ENCODE measurements at regions not wholly inside any gene's neighbourhood (a gene's known extent, or its start where the extent isn't known, plus 50 kb on each side); places are given as distances from the start of the nearest gene placed in this dataset.

DNA sequence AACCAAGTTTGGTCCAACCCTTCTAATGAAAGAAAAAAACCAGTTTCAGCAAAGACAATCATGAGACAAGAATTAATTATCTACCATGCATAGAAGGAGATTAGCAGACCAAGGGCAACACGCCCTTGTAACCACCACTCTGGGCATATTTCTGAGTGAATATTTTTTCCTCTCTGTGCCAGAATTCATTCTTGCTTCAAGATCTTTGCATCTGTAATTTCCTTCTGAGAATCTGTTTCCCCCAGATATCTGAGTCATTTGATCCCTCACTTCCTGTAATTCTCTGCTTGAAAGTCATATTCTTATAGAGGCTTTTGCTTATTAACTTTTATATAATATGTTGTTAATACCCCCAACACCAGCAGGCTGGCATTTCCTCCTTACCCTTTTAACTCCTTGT, 243.7 kb downstream of the SLC16A7 start:
- DNase-seq (ENCODE audit: insufficient read length, low spot score) (no peak), FAIRE-seq (no peak)
- no peak for TF ChIP-seq SPI1 (IDR thresholded peaks at IDR 0.05; ENCODE audit: low read depth, low read length)

DNA sequence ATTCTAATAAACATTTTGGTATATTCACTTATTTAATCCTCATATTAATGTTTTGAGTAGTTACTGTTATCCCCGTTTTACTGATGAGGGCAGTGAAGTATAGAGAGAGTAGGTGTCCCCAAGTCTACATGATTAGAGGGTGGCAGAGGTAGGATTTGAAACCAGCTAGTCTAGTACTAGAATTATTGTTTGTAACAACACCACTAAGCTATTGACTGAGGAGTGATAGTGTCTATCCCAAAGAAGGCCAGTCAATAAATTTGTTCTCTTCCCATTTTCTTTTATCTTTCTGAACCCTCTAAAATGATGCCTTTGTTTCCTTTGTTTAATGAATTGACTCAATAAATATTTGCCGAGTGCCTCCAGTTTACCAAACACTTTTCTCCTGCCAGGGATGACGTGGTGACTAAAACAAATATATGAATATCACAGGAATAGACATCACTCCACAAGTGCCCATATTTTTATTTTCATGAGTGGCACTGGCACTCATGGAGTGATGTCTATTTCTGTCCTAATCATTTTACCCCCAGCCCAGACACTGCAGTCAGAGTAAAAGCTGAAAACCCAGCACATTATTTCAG, 247.5 kb downstream of the SLC16A7 start:
- TF ChIP-seq POU2F2 (IDR thresholded peaks at IDR 0.05; ENCODE audit: low read depth, low read length) (no peak), POLR2AphosphoS5 (IDR thresholded peaks at IDR 0.05; ENCODE audit: low read depth, low read length) (no peak), POLR2A (IDR thresholded peaks at IDR 0.05; ENCODE audit: low read depth, low read length) (no peak), TAF1 (IDR thresholded peaks at IDR 0.05; ENCODE audit: low read depth, low read length) (no peak), SPI1 (IDR thresholded peaks at IDR 0.05; ENCODE audit: low read depth, low read length) (no peak), PAX5 (IDR thresholded peaks at IDR 0.05; ENCODE audit: insufficient read depth, low read length, severe bottlenecking) (no peak)

GRCh38 chr12:59844750-59845149, 248.9 kb downstream of the SLC16A7 start:
- DNase-seq (ENCODE audit: insufficient read length, low spot score) (no peak), FAIRE-seq (no peak)
- TF ChIP-seq POLR2AphosphoS5 (IDR thresholded peaks at IDR 0.05; ENCODE audit: low read depth, low read length): no peak
- no peak for TF ChIP-seq POLR2A (IDR thresholded peaks at IDR 0.05; ENCODE audit: low read depth, low read length)
- no peak for TF ChIP-seq TAF1 (IDR thresholded peaks at IDR 0.05; ENCODE audit: low read depth, low read length)
- TF ChIP-seq POU2F2 (IDR thresholded peaks at IDR 0.05; ENCODE audit: low read depth, low read length): no peak
- TF ChIP-seq SPI1 (IDR thresholded peaks at IDR 0.05; ENCODE audit: low read depth, low read length): no peak
- TF ChIP-seq PAX5 (IDR thresholded peaks at IDR 0.05; ENCODE audit: insufficient read depth, low read length, severe bottlenecking): no peak

More for the DNA sequence above, 247.5 kb downstream of the SLC16A7 start:
- FAIRE-seq: no peak
- DNase-seq (ENCODE audit: insufficient read length, low spot score): no peak

GRCh38 chr12:59845293-59845692, 249.5 kb downstream of the SLC16A7 start:
- no peak for DNase-seq (ENCODE audit: insufficient read length, low spot score)
- TF ChIP-seq SPI1 (IDR thresholded peaks at IDR 0.05; ENCODE audit: low read depth, low read length) (no peak), POLR2AphosphoS5 (IDR thresholded peaks at IDR 0.05; ENCODE audit: low read depth, low read length) (no peak), PAX5 (IDR thresholded peaks at IDR 0.05; ENCODE audit: insufficient read depth, low read length, severe bottlenecking) (no peak), POU2F2 (IDR thresholded peaks at IDR 0.05; ENCODE audit: low read depth, low read length) (no peak), POLR2A (IDR thresholded peaks at IDR 0.05; ENCODE audit: low read depth, low read length) (no peak)
- no peak for FAIRE-seq

- no peak for TF ChIP-seq POLR2A (IDR thresholded peaks at IDR 0.05; ENCODE audit: low read depth, low read length)
- TF ChIP-seq SPI1 (IDR thresholded peaks at IDR 0.05; ENCODE audit: low read depth, low read length): no peak
- no peak for TF ChIP-seq PAX5 (IDR thresholded peaks at IDR 0.05; ENCODE audit: insufficient read depth, low read length, severe bottlenecking)
- TF ChIP-seq TAF1 (IDR thresholded peaks at IDR 0.05; ENCODE audit: low read depth, low read length): no peak
- no peak for TF ChIP-seq POU2F2 (IDR thresholded peaks at IDR 0.05; ENCODE audit: low read depth, low read length)
- TF ChIP-seq POLR2AphosphoS5 (IDR thresholded peaks at IDR 0.05; ENCODE audit: low read depth, low read length): no peak
- FAIRE-seq (no peak), DNase-seq (ENCODE audit: insufficient read length, low spot score) (no peak)
These were observed 251.3 kb downstream of the SLC16A7 start for GRCh38 chr12:59847127-59847526.

- no peak for TF ChIP-seq POU2F2 (IDR thresholded peaks at IDR 0.05; ENCODE audit: low read depth, low read length)
- TF ChIP-seq POLR2AphosphoS5 (IDR thresholded peaks at IDR 0.05; ENCODE audit: low read depth, low read length): no peak
- no peak for TF ChIP-seq POLR2A (IDR thresholded peaks at IDR 0.05; ENCODE audit: low read depth, low read length)
- TF ChIP-seq SPI1 (IDR thresholded peaks at IDR 0.05; ENCODE audit: low read depth, low read length): no peak
- TF ChIP-seq TAF1 (IDR thresholded peaks at IDR 0.05; ENCODE audit: low read depth, low read length): no peak
- no peak for TF ChIP-seq PAX5 (IDR thresholded peaks at IDR 0.05; ENCODE audit: insufficient read depth, low read length, severe bottlenecking)
- DNase-seq (ENCODE audit: insufficient read length, low spot score) (no peak), FAIRE-seq (no peak)
These were observed 254.4 kb downstream of the SLC16A7 start for GRCh38 chr12:59850268-59850667.

DNA sequence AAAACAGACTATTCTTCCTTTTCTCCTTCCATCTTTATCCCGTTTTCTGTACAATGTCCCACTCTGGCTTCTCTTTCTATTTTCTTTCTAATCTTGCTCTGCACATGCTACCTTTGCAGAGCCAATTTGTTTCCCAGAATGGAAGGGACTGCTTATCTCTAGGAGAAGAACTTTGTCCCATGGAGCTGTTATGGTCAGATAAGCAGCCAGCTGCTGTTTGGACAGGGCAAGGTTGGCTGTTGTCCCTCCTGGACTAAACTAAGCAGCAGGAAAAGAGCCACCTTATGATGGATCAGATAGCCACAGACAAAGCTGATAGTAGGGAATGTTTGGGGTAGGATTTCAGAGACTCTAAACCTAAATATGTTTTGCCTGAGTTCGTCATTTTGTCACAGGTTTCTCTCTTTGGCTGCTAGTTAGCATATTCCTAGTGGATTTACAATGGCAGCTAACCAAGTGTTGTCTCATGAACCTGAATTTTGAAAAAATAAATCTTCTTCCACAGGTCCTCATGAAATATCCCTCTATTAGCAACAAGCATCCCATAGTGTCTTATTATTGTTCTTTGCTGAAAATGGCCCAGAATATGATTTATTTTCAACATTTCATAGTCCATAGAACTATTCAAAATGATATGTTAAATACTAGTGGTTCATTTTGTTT, 262.8 kb downstream of the SLC16A7 start:
- no peak for DNase-seq (ENCODE audit: insufficient read length, low spot score)
- FAIRE-seq: no peak
- no peak for TF ChIP-seq POU2F2 (IDR thresholded peaks at IDR 0.05; ENCODE audit: low read depth, low read length)

DNA sequence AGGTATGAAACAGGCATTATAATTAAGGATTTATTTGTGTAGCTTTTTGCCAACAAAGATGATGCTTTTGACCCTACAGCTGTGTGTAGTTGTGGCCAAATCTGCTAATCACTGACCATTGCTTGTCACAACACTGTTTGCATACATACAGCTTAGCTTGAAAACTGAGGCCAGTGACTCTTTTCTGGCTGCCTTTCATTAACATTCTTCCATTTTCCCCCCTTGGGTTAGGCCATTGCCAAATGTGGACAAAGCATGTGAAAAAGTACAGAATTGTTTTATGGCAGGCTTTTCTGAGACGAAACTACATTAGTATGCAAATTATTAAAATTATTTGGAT, 263.3 kb downstream of the SLC16A7 start:
- DNase-seq (ENCODE audit: insufficient read length, low spot score) (no peak), FAIRE-seq (no peak)
- TF ChIP-seq POU2F2 (IDR thresholded peaks at IDR 0.05; ENCODE audit: low read depth, low read length): no peak
- no peak for TF ChIP-seq SPI1 (IDR thresholded peaks at IDR 0.05; ENCODE audit: low read depth, low read length)
- TF ChIP-seq PAX5 (IDR thresholded peaks at IDR 0.05; ENCODE audit: insufficient read depth, low read length, severe bottlenecking): no peak
- no peak for TF ChIP-seq TAF1 (IDR thresholded peaks at IDR 0.05; ENCODE audit: low read depth, low read length)
- no peak for TF ChIP-seq POLR2A (IDR thresholded peaks at IDR 0.05; ENCODE audit: low read depth, low read length)
- TF ChIP-seq POLR2AphosphoS5 (IDR thresholded peaks at IDR 0.05; ENCODE audit: low read depth, low read length): no peak

- TF ChIP-seq SPI1 (IDR thresholded peaks at IDR 0.05; ENCODE audit: low read depth, low read length) (no peak), TAF1 (IDR thresholded peaks at IDR 0.05; ENCODE audit: low read depth, low read length) (no peak)
- DNase-seq (ENCODE audit: insufficient read length, low spot score) (no peak), FAIRE-seq (no peak)
These were observed 265.8 kb downstream of the SLC16A7 start for GRCh38 chr12:59861635-59862034.

DNA sequence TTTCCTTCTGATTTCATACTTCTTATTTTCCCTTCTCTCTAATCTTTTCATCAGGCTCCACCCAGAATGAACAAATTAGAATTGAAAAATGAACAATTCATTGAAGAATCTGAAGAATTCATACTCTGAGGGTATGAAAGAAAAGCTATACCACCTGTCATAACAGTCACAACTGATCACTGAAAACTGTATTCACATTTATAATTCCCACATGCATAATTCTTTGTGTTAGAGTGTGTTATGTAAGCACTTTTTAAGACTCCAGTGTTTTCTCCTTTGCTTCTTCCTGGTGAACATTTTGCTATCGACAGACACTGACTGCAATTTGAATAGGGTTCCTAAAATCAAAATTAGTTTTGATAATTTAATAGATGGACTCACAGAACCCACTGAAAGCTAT, 271.2 kb downstream of the SLC16A7 start:
- FAIRE-seq (no peak), DNase-seq (ENCODE audit: insufficient read length, low spot score) (no peak)
- TF ChIP-seq POLR2A (IDR thresholded peaks at IDR 0.05; ENCODE audit: low read depth, low read length) (no peak), POU2F2 (IDR thresholded peaks at IDR 0.05; ENCODE audit: low read depth, low read length) (no peak), POLR2AphosphoS5 (IDR thresholded peaks at IDR 0.05; ENCODE audit: low read depth, low read length) (no peak), PAX5 (IDR thresholded peaks at IDR 0.05; ENCODE audit: insufficient read depth, low read length, severe bottlenecking) (no peak), TAF1 (IDR thresholded peaks at IDR 0.05; ENCODE audit: low read depth, low read length) (no peak), SPI1 (IDR thresholded peaks at IDR 0.05; ENCODE audit: low read depth, low read length) (no peak)
